ENCODE measurements at regions not wholly inside any gene's neighbourhood (a gene's known extent, or its start where the extent isn't known, plus 50 kb on each side); places are given as distances from the start of the nearest gene placed in this dataset.

DNA sequence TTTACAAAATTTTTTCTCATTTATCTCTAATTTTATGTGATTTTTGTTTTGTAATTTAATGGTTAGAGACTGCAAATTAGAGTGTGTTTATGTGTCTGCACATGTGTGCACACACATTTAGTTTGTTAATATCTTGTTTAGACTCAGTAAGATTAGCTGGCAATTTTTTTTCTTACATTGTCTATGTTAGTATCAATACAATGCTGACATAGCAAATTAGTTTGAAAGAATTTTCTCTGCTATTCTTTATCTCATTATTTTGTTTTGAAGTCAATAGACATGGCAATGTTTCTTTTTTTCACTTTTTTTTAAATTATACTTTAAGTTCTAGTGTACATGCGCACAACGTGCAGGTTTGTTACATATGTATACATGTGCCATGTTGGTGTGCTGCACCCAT is 1155.0 kb downstream of the ZPLD1 start:
- DNase-seq (ENCODE audit: low read depth in 6 of 9, low spot score in 9 of 9) = no peak
- Histone ChIP-seq H3K36me3 (ENCODE audit: control insufficient read depth in 2 of 2, insufficient read depth in 2 of 2, low read length in 1 of 2) (no peaks in the 10 kb centered on the region), H3K4me1 (ENCODE audit: control insufficient read depth in 2 of 2, insufficient read depth in 2 of 2, low read length in 2 of 2) (no peaks in the 10 kb centered on the region), H3K9me3 (ENCODE audit: control insufficient read depth in 2 of 2, insufficient read depth in 1 of 2, low read length in 1 of 2) (no peaks in the 10 kb centered on the region), H3K27ac (ENCODE audit: low read depth in 1 of 2, low read length in 1 of 2) (no peak overlapping the region), H3K27me3 (ENCODE audit: control insufficient read depth in 2 of 2, insufficient read depth in 1 of 2, low read length in 1 of 2) (no peaks in the 10 kb centered on the region), H3K4me3 (ENCODE audit: low read length in 2 of 2) (no peak overlapping the region)
- WGBS = 96% methylated on average over 2 of the region's 2 CpGs

- 84% methylated on average over 1 of the region's 1 CpG for WGBS
- H3K4me3 ChIP-seq (ENCODE audit: low read length in 2 of 2) = no peak overlapping the region
- no peaks in the 10 kb centered on the region for H3K27me3 ChIP-seq (ENCODE audit: control insufficient read depth in 2 of 2, insufficient read depth in 1 of 2, low read length in 1 of 2)
- H3K27ac ChIP-seq (ENCODE audit: low read depth in 1 of 2, low read length in 1 of 2) = no peak overlapping the region
- no peak for DNase-seq (ENCODE audit: low read depth in 6 of 9, low spot score in 9 of 9)
- H3K9me3 ChIP-seq (ENCODE audit: control insufficient read depth in 2 of 2, insufficient read depth in 1 of 2, low read length in 1 of 2) = peaks cover 0 to 16% of the 10 kb centered on the region in 2 donors
- no peaks in the 10 kb centered on the region for H3K4me1 ChIP-seq (ENCODE audit: control insufficient read depth in 2 of 2, insufficient read depth in 2 of 2, low read length in 2 of 2)
- no peaks in the 10 kb centered on the region for H3K36me3 ChIP-seq (ENCODE audit: control insufficient read depth in 2 of 2, insufficient read depth in 2 of 2, low read length in 1 of 2)
Measured at GRCh38 chr3:103600844-103601243, 1166.0 kb downstream of the ZPLD1 start.

DNA sequence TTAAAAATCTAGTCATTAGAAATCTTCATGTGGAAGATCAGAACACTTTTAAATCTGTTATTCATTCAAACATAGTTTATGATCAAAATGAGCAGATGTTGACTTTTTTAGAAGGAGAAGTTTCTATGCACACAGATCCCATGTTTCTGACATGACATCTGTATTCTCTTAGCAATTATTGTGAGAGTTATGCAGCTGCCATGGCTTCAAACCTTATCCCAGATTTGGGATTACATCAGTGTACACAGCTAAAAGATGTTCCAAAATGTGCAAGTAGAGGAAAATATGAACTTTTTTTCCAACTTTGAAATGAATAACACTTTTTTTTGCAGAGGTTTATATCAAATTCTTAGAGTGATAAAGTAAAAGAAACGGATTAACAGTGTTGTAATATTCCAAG is 1166.9 kb downstream of the ZPLD1 start:
- no peak for DNase-seq (ENCODE audit: low read depth in 6 of 9, low spot score in 9 of 9)
- H3K4me1 ChIP-seq (ENCODE audit: control insufficient read depth in 2 of 2, insufficient read depth in 2 of 2, low read length in 2 of 2) = no peaks in the 10 kb centered on the region

DNA sequence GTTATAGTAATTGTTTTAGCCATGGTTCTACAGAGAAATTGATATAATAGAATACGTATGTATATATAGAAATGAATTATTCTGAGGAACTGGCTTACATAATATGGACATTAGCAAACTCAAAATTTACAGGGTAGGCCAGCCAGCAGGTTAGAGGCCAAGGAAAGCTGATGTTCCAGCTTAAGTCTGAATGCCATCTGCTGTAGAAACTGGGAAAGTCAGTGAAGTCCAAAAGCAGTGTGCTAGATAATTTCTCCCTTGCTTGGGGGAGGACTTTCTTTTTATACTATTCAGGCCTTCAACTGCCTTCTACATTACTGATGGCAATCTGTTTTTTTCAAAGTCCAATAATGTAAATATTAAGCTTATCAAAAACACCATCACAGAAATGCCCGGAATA is 1174.7 kb downstream of the ZPLD1 start:
- Histone ChIP-seq H3K36me3 (ENCODE audit: control insufficient read depth in 2 of 2, insufficient read depth in 2 of 2, low read length in 1 of 2) (no peaks in the 10 kb centered on the region), H3K9me3 (ENCODE audit: control insufficient read depth in 2 of 2, insufficient read depth in 1 of 2, low read length in 1 of 2) (no peaks in the 10 kb centered on the region), H3K27ac (ENCODE audit: low read depth in 1 of 2, low read length in 1 of 2) (no peak overlapping the region), H3K4me1 (ENCODE audit: control insufficient read depth in 2 of 2, insufficient read depth in 2 of 2, low read length in 2 of 2) (no peaks in the 10 kb centered on the region), H3K4me3 (ENCODE audit: low read length in 2 of 2) (no peak overlapping the region), H3K27me3 (ENCODE audit: control insufficient read depth in 2 of 2, insufficient read depth in 1 of 2, low read length in 1 of 2) (no peaks in the 10 kb centered on the region)
- no peak for DNase-seq (ENCODE audit: low read depth in 6 of 9, low spot score in 9 of 9)
- WGBS = 96% methylated on average over 2 of the region's 2 CpGs

More for the DNA sequence above, 1166.9 kb downstream of the ZPLD1 start:
- WGBS = 89% methylated on average over 1 of the region's 1 CpG
- Histone ChIP-seq H3K36me3 (ENCODE audit: control insufficient read depth in 2 of 2, insufficient read depth in 2 of 2, low read length in 1 of 2) (no peaks in the 10 kb centered on the region), H3K27ac (ENCODE audit: low read depth in 1 of 2, low read length in 1 of 2) (no peak overlapping the region), H3K27me3 (ENCODE audit: control insufficient read depth in 2 of 2, insufficient read depth in 1 of 2, low read length in 1 of 2) (no peaks in the 10 kb centered on the region), H3K4me3 (ENCODE audit: low read length in 2 of 2) (no peak overlapping the region), H3K9me3 (ENCODE audit: control insufficient read depth in 2 of 2, insufficient read depth in 1 of 2, low read length in 1 of 2) (peaks cover 0 to 16% of the 10 kb centered on the region in 2 donors)

- no peak overlapping the region for H3K4me3 ChIP-seq (ENCODE audit: low read length in 2 of 2)
- no peak for DNase-seq (ENCODE audit: low read depth in 6 of 9, low spot score in 9 of 9)
- no peaks in the 10 kb centered on the region for H3K9me3 ChIP-seq (ENCODE audit: control insufficient read depth in 2 of 2, insufficient read depth in 1 of 2, low read length in 1 of 2)
- H3K27me3 ChIP-seq (ENCODE audit: control insufficient read depth in 2 of 2, insufficient read depth in 1 of 2, low read length in 1 of 2) = no peaks in the 10 kb centered on the region
- no peak overlapping the region for H3K27ac ChIP-seq (ENCODE audit: low read depth in 1 of 2, low read length in 1 of 2)
- H3K36me3 ChIP-seq (ENCODE audit: control insufficient read depth in 2 of 2, insufficient read depth in 2 of 2, low read length in 1 of 2) = no peaks in the 10 kb centered on the region
- H3K4me1 ChIP-seq (ENCODE audit: control insufficient read depth in 2 of 2, insufficient read depth in 2 of 2, low read length in 2 of 2) = no peaks in the 10 kb centered on the region
- WGBS = 94% methylated on average over 2 of the region's 2 CpGs
Measured at GRCh38 chr3:103613397-103614156, 1178.8 kb downstream of the ZPLD1 start.

DNA sequence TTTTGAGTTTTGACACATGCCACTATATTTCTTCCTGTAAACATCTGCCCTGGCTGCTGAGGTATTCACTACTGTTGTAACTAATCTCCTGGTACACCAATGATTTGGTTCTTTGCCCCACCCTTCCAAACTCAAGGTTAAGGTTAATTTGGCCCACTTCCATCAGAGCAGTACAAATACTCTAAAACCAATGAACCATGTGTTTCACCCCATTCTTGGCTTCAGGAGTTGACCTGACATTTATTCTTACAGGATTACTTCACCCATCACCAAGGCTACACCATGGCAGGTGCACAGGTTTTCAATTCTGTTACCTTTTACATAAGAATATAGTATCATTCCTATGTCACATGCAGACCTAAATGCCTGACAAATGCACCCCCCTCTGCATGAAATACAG is 1179.9 kb downstream of the ZPLD1 start:
- H3K4me1 ChIP-seq (ENCODE audit: control insufficient read depth in 2 of 2, insufficient read depth in 2 of 2, low read length in 2 of 2) = no peaks in the 10 kb centered on the region
- no peaks in the 10 kb centered on the region for H3K27me3 ChIP-seq (ENCODE audit: control insufficient read depth in 2 of 2, insufficient read depth in 1 of 2, low read length in 1 of 2)
- H3K27ac ChIP-seq (ENCODE audit: low read depth in 1 of 2, low read length in 1 of 2) = no peak overlapping the region
- peaks cover 0 to 5% of the 10 kb centered on the region in 2 donors for H3K9me3 ChIP-seq (ENCODE audit: control insufficient read depth in 2 of 2, insufficient read depth in 1 of 2, low read length in 1 of 2)
- no peak for DNase-seq (ENCODE audit: low read depth in 6 of 9, low spot score in 9 of 9)
- H3K4me3 ChIP-seq (ENCODE audit: low read length in 2 of 2) = no peak overlapping the region
- no peaks in the 10 kb centered on the region for H3K36me3 ChIP-seq (ENCODE audit: control insufficient read depth in 2 of 2, insufficient read depth in 2 of 2, low read length in 1 of 2)

GRCh38 chr3:103617961-103618360 is 1183.1 kb downstream of the ZPLD1 start:
- no peak for DNase-seq (ENCODE audit: low read depth in 6 of 9, low spot score in 9 of 9)
- Histone ChIP-seq H3K36me3 (ENCODE audit: control insufficient read depth in 2 of 2, insufficient read depth in 2 of 2, low read length in 1 of 2) (no peaks in the 10 kb centered on the region), H3K9me3 (ENCODE audit: control insufficient read depth in 2 of 2, insufficient read depth in 1 of 2, low read length in 1 of 2) (peaks cover 0 to 5% of the 10 kb centered on the region in 2 donors), H3K4me3 (ENCODE audit: low read length in 2 of 2) (no peak overlapping the region), H3K27ac (ENCODE audit: low read depth in 1 of 2, low read length in 1 of 2) (no peak overlapping the region), H3K4me1 (ENCODE audit: control insufficient read depth in 2 of 2, insufficient read depth in 2 of 2, low read length in 2 of 2) (no peaks in the 10 kb centered on the region), H3K27me3 (ENCODE audit: control insufficient read depth in 2 of 2, insufficient read depth in 1 of 2, low read length in 1 of 2) (no peaks in the 10 kb centered on the region)
- 19% methylated on average over 2 of the region's 2 CpGs for WGBS

- no peak overlapping the region for H3K27ac ChIP-seq (ENCODE audit: low read depth in 1 of 2, low read length in 1 of 2)
- DNase-seq (ENCODE audit: low read depth in 6 of 9, low spot score in 9 of 9) = no peak
- no peaks in the 10 kb centered on the region for H3K27me3 ChIP-seq (ENCODE audit: control insufficient read depth in 2 of 2, insufficient read depth in 1 of 2, low read length in 1 of 2)
- no peaks in the 10 kb centered on the region for H3K9me3 ChIP-seq (ENCODE audit: control insufficient read depth in 2 of 2, insufficient read depth in 1 of 2, low read length in 1 of 2)
- H3K4me1 ChIP-seq (ENCODE audit: control insufficient read depth in 2 of 2, insufficient read depth in 2 of 2, low read length in 2 of 2) = no peaks in the 10 kb centered on the region
- no peak overlapping the region for H3K4me3 ChIP-seq (ENCODE audit: low read length in 2 of 2)
- 7% methylated on average over 1 of the region's 1 CpG for WGBS
- H3K36me3 ChIP-seq (ENCODE audit: control insufficient read depth in 2 of 2, insufficient read depth in 2 of 2, low read length in 1 of 2) = no peaks in the 10 kb centered on the region
Measured at GRCh38 chr3:103624271-103624670, 1189.5 kb downstream of the ZPLD1 start.

GRCh38 chr3:103629391-103629790 is 1194.6 kb downstream of the ZPLD1 start:
- Histone ChIP-seq H3K4me1 (ENCODE audit: control insufficient read depth in 2 of 2, insufficient read depth in 2 of 2, low read length in 2 of 2) (no peaks in the 10 kb centered on the region), H3K4me3 (ENCODE audit: low read length in 2 of 2) (no peak overlapping the region), H3K27ac (ENCODE audit: low read depth in 1 of 2, low read length in 1 of 2) (no peak overlapping the region), H3K9me3 (ENCODE audit: control insufficient read depth in 2 of 2, insufficient read depth in 1 of 2, low read length in 1 of 2) (peaks cover 0 to 7% of the 10 kb centered on the region in 2 donors), H3K27me3 (ENCODE audit: control insufficient read depth in 2 of 2, insufficient read depth in 1 of 2, low read length in 1 of 2) (no peaks in the 10 kb centered on the region), H3K36me3 (ENCODE audit: control insufficient read depth in 2 of 2, insufficient read depth in 2 of 2, low read length in 1 of 2) (no peaks in the 10 kb centered on the region)
- WGBS = 92% methylated on average over 1 of the region's 1 CpG
- DNase-seq (ENCODE audit: low read depth in 6 of 9, low spot score in 9 of 9) = no peak
